ENCODE measurements at regions not wholly inside any gene's neighbourhood (a gene's known extent, or its start where the extent isn't known, plus 50 kb on each side); places are given as distances from the start of the nearest gene placed in this dataset.
"Not testable (repeated sequence)": the region's sequence is repeated elsewhere in the genome, so short reads cannot be mapped to it uniquely, and the experiment has no call there.

GRCh38 chr16:29274055-29275035 is 132.2 kb downstream of the NPIPB11 start:
- not testable (repeated sequence) for H3K9ac ChIP-seq (ENCODE audit: low read length); H3K9me3 ChIP-seq (ENCODE audit: insufficient read depth, low read length); H3K27me3 ChIP-seq (ENCODE audit: low read length); H4K20me1 ChIP-seq (ENCODE audit: low read depth, low read length); H3K4me3 ChIP-seq (ENCODE audit: insufficient read depth, low read length, poor library complexity, severe bottlenecking); H3K36me3 ChIP-seq (ENCODE audit: low read length); H3K9me2 ChIP-seq (replicated peaks; ENCODE audit: insufficient read depth, low read length); H3K27ac ChIP-seq (ENCODE audit: low read depth, low read length); H3K79me2 ChIP-seq (ENCODE audit: insufficient read depth, low read length); H3F3A ChIP-seq (ENCODE audit: insufficient read depth); H3K4me2 ChIP-seq (ENCODE audit: low read depth, low read length, poor library complexity, severe bottlenecking); H2AFZ ChIP-seq (ENCODE audit: low read depth, low read length, severe bottlenecking)

DNA sequence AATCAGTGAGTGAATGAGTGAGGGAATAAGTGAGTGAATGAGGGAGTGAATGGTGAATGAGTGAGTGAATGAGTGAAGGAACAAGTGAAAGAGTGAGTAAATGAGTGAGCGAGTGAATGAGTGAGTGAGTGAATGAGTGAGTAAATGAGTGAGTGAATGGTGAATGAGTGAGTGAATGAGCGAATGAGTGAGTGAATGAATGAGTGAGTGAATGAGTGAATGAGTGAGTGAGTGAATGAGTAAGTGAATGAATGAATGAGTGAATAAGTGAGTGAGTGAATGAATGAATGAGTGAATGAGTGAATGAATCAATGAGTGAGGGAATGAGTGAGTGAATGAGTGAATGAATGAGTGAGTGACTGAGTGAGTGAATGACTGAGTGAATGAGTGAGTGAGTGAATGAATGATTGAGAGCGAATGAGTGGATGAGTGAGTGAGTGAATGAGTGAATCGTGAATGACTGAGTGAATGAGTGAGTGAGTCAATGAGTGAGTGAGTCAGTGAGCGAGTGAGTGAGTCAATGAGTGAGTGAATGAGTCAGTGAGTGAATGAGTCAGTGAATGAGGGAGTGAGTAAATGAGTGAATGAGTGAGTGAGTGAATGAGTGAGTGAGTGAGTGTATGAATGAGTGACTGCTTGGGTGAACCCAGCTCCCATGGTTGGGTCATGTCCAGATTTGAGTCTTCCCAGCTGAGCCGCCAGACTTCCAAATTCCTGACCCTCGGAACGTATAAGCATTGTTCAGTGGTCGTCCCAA is 133.0 kb downstream of the NPIPB11 start:
- not testable (repeated sequence) for H3K36me3 ChIP-seq (ENCODE audit: low read length); H3K9me3 ChIP-seq (ENCODE audit: insufficient read depth, low read length); H3F3A ChIP-seq (ENCODE audit: insufficient read depth); H4K20me1 ChIP-seq (ENCODE audit: low read depth, low read length); H3K79me2 ChIP-seq (ENCODE audit: insufficient read depth, low read length); H3K9me2 ChIP-seq (replicated peaks; ENCODE audit: insufficient read depth, low read length); H3K4me3 ChIP-seq (ENCODE audit: insufficient read depth, low read length, poor library complexity, severe bottlenecking); H2AFZ ChIP-seq (ENCODE audit: low read depth, low read length, severe bottlenecking); H3K27ac ChIP-seq (ENCODE audit: low read depth, low read length); H3K9ac ChIP-seq (ENCODE audit: low read length); H3K27me3 ChIP-seq (ENCODE audit: low read length); H3K4me2 ChIP-seq (ENCODE audit: low read depth, low read length, poor library complexity, severe bottlenecking)

- not testable (repeated sequence) for H3K9me3 ChIP-seq (ENCODE audit: insufficient read depth, low read length); H3K4me3 ChIP-seq (ENCODE audit: insufficient read depth, low read length, poor library complexity, severe bottlenecking); H3K27ac ChIP-seq (ENCODE audit: low read depth, low read length); H3F3A ChIP-seq (ENCODE audit: insufficient read depth); H3K9me2 ChIP-seq (replicated peaks; ENCODE audit: insufficient read depth, low read length); H2AFZ ChIP-seq (ENCODE audit: low read depth, low read length, severe bottlenecking); H3K27me3 ChIP-seq (ENCODE audit: low read length); H3K79me2 ChIP-seq (ENCODE audit: insufficient read depth, low read length); H4K20me1 ChIP-seq (ENCODE audit: low read depth, low read length); H3K4me2 ChIP-seq (ENCODE audit: low read depth, low read length, poor library complexity, severe bottlenecking); H3K36me3 ChIP-seq (ENCODE audit: low read length); H3K9ac ChIP-seq (ENCODE audit: low read length)
These were observed 134.5 kb downstream of the NPIPB11 start for GRCh38 chr16:29271721-29272675.

- H3K27me3 ChIP-seq (ENCODE audit: low read length); H3K9ac ChIP-seq (ENCODE audit: low read length); H3K4me2 ChIP-seq (ENCODE audit: low read depth, low read length, poor library complexity, severe bottlenecking); H3K9me2 ChIP-seq (replicated peaks; ENCODE audit: insufficient read depth, low read length); H3K27ac ChIP-seq (ENCODE audit: low read depth, low read length); H3K9me3 ChIP-seq (ENCODE audit: insufficient read depth, low read length); H3K36me3 ChIP-seq (ENCODE audit: low read length); H2AFZ ChIP-seq (ENCODE audit: low read depth, low read length, severe bottlenecking); H3K79me2 ChIP-seq (ENCODE audit: insufficient read depth, low read length); H3K4me3 ChIP-seq (ENCODE audit: insufficient read depth, low read length, poor library complexity, severe bottlenecking); H4K20me1 ChIP-seq (ENCODE audit: low read depth, low read length); H3F3A ChIP-seq (ENCODE audit: insufficient read depth): not testable (repeated sequence)
These were observed 135.6 kb downstream of the NPIPB11 start for GRCh38 chr16:29270923-29271322.

DNA sequence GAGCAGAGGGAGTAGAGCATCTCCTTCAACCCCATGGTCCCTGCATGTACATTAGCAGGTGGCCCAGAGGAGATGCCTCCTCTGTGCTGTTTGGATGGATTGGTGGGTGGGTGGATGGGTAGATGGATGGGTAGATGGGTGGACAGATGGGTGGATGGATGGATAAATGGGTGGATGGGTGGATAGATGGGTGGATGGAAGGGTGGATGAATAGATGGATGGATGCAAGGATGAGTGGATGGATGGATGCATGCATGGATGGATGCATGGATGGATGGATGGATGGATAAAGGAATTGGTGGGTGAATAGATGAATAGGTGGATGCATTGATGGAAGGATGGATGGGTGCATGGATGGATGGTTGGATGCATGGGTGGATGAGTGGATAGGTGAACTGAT is 136.5 kb downstream of the NPIPB11 start:
- not testable (repeated sequence) for H3K4me2 ChIP-seq (ENCODE audit: low read depth, low read length, poor library complexity, severe bottlenecking); H3K27me3 ChIP-seq (ENCODE audit: low read length)

DNA sequence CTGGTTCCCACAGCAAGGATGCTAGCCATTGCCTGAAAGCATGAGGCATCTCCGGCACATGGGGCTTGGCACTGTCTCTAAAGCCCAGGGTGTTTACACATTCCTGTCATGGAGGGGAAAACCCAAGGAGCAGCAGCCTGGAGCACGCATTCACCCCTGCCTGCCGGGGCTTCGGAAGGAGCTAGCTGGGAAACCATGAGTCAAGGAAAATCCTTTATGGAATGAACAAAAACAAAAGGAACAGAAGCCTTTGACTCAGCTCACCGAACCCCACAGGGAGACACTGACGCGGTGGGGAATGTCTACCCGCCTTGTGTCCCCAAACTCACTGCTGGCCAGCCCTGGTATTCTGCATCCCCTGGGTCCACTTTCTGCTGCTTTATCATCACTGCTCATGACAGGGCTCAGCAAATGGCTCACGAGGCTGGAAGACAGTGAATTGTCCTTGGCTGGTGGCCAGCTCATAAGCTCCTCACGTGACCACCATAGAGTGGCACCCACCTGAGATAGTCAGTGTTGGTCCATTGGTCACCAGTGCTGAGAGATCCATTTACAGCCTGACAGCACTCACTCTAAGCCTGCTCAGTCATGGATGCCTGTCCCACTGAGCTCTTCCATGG is 137.2 kb downstream of the NPIPB11 start:
- H3K27me3 ChIP-seq (ENCODE audit: low read length); H3F3A ChIP-seq (ENCODE audit: insufficient read depth); H3K9me2 ChIP-seq (replicated peaks; ENCODE audit: insufficient read depth, low read length); H2AFZ ChIP-seq (ENCODE audit: low read depth, low read length, severe bottlenecking); H3K4me2 ChIP-seq (ENCODE audit: low read depth, low read length, poor library complexity, severe bottlenecking); H3K36me3 ChIP-seq (ENCODE audit: low read length); H4K20me1 ChIP-seq (ENCODE audit: low read depth, low read length); H3K9ac ChIP-seq (ENCODE audit: low read length); H3K4me3 ChIP-seq (ENCODE audit: insufficient read depth, low read length, poor library complexity, severe bottlenecking); H3K9me3 ChIP-seq (ENCODE audit: insufficient read depth, low read length); H3K27ac ChIP-seq (ENCODE audit: low read depth, low read length); H3K79me2 ChIP-seq (ENCODE audit: insufficient read depth, low read length): not testable (repeated sequence)

More for the DNA sequence above, 136.5 kb downstream of the NPIPB11 start:
- H3K27ac ChIP-seq (ENCODE audit: low read depth, low read length); H3K9me2 ChIP-seq (replicated peaks; ENCODE audit: insufficient read depth, low read length); H3F3A ChIP-seq (ENCODE audit: insufficient read depth); H2AFZ ChIP-seq (ENCODE audit: low read depth, low read length, severe bottlenecking); H3K9me3 ChIP-seq (ENCODE audit: insufficient read depth, low read length); H3K36me3 ChIP-seq (ENCODE audit: low read length); H3K9ac ChIP-seq (ENCODE audit: low read length); H3K79me2 ChIP-seq (ENCODE audit: insufficient read depth, low read length); H4K20me1 ChIP-seq (ENCODE audit: low read depth, low read length); H3K4me3 ChIP-seq (ENCODE audit: insufficient read depth, low read length, poor library complexity, severe bottlenecking): not testable (repeated sequence)

- H3K4me2 ChIP-seq (ENCODE audit: low read depth, low read length, poor library complexity, severe bottlenecking); H3K9me3 ChIP-seq (ENCODE audit: insufficient read depth, low read length); H3K79me2 ChIP-seq (ENCODE audit: insufficient read depth, low read length); H3K9ac ChIP-seq (ENCODE audit: low read length); H2AFZ ChIP-seq (ENCODE audit: low read depth, low read length, severe bottlenecking); H3K27ac ChIP-seq (ENCODE audit: low read depth, low read length); H4K20me1 ChIP-seq (ENCODE audit: low read depth, low read length); H3K9me2 ChIP-seq (replicated peaks; ENCODE audit: insufficient read depth, low read length); H3K4me3 ChIP-seq (ENCODE audit: insufficient read depth, low read length, poor library complexity, severe bottlenecking); H3F3A ChIP-seq (ENCODE audit: insufficient read depth); H3K27me3 ChIP-seq (ENCODE audit: low read length); H3K36me3 ChIP-seq (ENCODE audit: low read length): not testable (repeated sequence)
These were observed 137.7 kb downstream of the NPIPB11 start for GRCh38 chr16:29268785-29269191.
